Activated effector memory CD4-positive, alpha-beta T cell treated with Interleukin-2 at 50 U/mL for 16 hours (primary cell): ENCODE measurements at regions not wholly inside any gene's neighbourhood (a gene's known extent, or its start where the extent isn't known, plus 50 kb on each side); places are given as distances from the start of the nearest gene placed in this dataset.
"Not testable (repeated sequence)": the region's sequence is repeated elsewhere in the genome, so short reads cannot be mapped to it uniquely, and the experiment has no call there.

ENCODE experiments used
- DNase-seq: peaks from one replicate; pipeline ENCODE4 v3.0.0-alpha.2; 2020

DNA sequence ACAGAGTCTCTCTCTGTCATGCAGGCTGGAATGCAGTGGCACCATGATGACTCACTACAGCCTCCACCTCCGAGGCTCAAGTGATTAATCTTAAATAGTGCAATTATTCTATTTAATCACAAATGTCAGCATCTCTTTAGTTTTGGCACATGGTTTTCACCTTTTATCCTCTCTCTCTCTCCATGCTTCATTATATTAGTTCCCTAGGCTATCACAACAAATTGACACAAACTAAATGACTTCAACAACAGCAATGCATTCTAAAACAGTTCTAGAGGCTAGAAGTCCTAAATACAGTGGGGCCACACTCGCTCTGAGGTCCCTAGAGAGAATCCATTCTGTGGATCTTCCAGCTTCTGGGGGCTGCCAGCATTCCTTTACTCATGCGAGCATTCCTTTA lies 178.2 kb upstream of the ZNG1F start:
- DNase-seq = not testable (repeated sequence)

DNA sequence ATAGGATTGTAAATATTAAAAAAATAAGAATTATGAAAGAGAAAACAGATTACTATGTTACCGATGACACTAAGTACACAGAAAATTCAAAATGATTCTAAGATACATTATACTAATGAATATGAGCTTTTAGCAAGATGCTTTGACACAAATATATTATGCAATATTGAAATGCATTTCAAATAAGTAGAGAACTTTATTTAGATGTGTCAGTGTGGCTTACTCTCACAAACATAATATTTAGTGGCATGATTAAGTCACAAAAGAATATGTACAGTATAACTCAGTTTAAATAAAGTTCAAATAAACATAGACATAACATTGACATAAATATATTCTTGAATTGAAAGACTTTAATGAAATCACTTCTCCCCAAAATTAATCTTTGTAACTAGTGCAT lies 172.7 kb upstream of the ZNG1F start:
- not testable (repeated sequence) for DNase-seq

DNA sequence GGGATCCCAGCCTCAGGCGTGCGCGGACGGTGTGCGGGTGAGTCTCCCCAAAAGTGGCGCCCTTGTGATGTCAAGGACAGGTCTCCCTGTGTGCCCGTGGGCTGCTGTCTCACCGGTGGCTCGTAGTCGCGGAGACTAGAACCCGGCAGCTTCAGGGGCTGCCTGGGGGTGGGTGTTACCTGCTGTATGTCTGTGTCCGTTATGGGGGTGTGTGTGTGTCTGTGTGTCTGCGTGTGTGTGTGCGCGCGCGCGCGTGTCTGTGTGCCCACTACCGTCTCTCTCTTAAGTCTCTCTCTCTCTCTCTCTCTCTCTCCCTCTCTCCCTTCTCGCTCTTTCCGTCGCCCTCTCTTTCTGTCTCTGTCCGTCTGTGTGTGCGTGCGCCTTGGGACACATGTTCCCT lies 170.0 kb upstream of the ZNG1F start:
- not testable (repeated sequence) for DNase-seq

DNA sequence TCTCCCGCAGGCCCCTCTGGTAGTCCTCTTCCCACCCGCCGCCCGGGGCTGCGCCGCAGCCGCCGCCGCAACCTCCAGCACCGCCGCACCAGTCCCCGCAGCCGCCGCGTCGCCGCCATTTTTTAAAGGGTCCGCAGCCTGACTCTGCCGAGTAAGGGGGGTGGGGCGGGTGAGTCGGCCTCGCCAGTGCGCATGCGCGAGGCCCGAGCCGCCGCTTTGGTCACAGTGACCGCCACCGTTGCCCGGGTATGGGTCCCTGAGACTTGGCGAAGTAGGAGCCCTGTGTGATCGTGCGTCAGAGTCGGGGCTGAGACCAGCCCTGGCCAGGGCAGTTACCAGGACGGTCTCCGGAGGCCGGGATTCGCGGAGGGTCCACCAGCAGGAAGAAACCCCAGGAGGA lies 169.6 kb upstream of the ZNG1F start:
- DNase-seq = peak; percentile 75

DNA sequence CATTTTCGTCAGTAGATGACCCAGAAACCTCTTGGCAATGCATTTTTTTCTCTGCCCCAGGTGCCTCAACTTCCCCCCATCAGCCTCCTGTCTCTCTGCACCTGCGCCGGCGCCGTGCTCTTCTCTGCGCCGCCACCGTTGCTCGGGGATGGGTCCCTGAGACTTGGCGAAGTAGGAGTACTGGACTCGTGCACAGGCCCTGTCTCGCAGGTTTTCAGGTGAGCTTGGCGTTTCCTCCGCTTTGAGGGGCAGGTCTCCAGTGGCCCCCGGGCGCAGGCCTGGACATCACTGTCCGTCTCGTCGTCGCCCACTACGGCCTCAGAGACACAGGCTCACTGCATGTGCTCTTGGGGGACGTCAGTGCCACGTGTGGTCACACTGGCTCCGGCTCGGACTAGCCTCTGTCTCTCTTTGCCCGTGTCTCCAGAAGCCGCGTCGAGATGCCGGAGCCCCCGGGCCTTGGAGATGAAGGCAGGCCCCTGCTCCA lies 168.8 kb upstream of the ZNG1F start:
- not testable (repeated sequence) for DNase-seq

DNA sequence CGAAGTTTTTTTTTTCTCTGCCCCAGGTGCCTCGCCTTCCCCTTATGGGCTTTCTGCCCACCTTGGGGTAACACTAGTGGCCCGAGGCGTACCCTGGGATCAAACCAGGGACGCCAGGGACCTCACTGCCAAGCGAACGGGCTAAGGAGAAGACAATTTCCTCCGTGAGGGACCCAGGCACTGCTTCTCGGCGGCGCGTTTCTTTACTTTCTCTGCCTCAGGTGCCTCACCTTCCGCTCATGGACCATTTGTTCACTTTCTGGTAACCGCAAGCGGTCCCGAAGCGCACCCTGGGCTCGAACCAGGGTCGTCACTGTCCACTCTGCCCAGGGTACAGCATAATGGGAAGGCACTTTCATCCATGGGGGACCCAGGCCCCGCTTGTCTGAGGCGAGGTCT lies 168.2 kb upstream of the ZNG1F start:
- DNase-seq = not testable (repeated sequence)

DNA sequence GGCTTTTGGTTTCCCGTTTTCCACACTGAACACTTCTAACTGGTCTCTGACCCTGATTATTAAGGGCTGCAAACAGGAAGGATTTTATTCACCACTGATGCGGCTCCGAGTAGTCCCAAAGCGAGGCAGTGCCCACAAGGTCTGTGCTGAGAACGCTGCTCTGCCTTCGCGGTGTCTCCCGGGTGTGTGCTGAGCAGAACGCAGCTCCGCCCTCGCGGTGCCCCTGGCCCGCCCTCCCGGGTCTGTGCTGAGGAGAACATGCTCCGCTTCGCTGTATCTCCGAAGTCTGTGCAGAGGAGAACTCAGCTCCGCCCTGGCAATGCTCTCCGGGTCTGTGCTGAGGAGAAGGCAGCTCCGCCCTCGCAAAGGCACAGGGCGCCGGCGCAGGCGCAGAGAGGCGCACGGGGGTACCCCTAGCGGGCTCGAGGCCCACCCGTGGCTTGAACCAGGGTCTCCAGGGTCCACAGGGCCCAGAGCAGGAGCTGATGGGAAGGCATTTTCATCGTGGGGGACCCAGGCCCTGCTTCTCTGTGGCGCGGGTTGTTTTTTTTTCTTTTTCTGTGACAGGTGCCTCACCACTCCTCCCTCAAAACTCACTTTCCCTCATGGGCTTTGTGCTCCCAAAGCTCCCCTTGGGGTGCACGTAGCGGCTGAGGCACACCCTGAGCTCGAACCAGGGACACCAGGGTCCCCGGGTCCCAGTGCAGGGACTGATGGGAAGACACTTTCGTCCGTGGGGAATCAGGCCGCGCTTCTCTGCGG lies 167.7 kb upstream of the ZNG1F start:
- peak; percentile 89 for DNase-seq

DNA sequence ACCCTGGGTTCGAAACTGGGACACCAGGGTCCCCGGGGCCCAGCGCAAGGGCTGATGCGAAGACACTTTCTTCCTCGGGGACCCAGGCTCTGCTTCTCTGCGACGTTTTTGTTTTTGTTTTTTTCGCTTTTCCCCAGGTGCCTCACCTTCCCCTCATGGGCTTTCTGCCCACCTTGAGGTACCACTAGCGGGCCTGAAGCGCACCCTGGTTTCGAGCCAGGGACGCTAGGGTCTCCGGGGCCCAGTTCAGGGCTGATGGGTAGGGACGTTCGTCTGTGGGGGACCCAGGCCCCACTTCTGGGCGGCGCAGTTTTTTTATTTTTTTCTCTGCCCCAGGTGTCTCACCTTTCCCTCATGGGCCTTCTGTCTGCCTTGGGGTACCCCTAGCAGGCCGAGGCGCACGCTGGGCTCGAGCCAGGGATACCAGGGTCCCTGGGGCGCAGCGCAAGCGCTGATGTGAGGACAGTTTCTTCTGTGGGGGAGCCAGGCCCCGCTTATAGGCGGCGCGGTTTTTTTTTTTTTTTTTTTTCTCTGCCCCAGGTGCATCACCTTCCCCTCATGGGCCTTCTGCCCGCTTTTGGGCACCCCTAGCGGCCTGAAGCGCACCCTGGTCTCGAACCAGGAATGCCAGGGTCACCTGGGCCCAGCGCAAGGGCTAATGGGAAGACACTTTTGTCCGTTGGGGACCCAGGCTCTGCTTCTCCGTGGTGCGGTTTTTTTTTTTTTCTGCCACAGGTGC lies 166.8 kb upstream of the ZNG1F start:
- DNase-seq = not testable (repeated sequence)

DNA sequence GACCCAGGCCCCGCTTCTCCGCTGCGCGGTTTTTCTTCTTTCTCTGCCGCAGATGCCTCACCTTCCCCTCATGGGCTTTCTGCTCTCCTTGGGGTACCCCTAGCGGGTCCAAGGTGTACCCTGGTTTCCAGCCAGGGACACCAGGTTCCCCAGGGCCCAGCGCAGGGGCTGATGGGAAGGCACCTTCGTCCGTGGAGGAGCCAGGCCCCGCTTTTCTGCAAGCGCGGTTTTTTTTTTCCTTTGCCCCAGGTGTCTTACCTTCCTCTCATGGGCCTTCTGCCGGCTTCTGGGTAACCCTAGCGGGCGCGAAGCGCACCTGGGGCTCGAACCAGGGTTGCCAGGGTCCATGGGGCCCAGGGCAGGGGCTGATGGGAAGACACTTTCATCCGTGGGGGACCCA lies 165.9 kb upstream of the ZNG1F start:
- not testable (repeated sequence) for DNase-seq

DNA sequence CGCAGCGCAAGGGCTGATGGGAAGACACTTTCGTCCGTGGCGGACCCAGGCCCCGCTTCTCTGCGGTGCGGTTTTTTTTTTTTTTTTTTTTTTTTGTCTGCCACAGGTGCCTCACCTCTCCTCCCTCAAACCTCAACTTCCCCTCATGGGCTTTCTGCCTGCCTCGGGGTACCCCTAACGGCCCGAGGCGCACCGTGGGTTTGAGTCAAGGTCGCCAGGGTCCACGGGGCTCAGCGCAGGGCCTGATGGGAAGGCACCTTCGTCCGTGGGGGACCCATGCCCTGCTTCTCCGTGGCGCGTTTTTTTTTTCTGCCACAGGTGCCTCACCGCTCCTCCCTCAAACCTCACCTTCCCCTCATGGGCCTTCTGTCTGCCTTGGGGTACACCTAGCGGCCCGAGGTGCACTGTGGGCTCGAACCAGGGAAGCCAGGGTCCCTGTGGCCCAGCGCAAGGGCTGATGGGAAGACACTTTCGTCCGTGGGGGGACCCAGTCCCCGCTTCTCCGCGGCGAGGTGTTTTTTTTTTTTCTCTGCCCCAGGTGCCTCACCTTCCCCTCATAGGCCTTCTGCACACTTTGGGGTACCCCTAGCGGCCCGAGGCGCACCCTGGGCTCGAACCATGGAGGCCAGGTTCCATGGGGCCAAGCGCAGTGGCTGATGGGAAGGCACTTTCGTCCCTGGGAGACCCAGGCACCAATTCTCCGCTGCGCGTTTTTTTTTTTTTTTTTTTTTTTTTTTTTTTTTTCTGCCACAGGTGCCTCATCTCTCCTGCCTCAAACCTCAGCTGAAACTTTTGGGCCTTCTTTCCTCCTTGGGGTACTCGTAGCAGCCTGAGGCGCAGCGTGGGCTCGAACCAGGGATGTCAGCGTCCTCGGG lies 165.2 kb upstream of the ZNG1F start:
- DNase-seq = not testable (repeated sequence)

DNA sequence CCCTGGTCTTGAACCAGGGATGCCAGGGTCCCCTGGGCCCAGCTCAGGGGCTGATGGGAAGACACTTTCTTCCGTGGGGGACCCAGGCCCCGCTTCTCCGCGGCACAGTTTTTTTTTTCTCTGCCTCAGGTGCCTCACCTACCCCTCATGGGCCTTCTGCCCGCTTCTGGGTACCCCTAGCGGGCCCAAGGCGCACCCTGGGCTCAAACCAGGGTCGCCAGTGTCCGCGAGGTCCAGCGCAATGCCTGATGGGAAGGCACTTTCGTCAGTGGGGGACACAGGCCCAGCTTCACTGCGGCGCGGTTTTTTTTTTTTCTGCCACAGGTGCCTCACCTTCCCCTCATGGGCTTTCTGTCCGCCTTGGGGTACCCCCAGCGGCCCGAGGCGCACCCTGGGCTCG lies 163.9 kb upstream of the ZNG1F start:
- DNase-seq = not testable (repeated sequence)

DNA sequence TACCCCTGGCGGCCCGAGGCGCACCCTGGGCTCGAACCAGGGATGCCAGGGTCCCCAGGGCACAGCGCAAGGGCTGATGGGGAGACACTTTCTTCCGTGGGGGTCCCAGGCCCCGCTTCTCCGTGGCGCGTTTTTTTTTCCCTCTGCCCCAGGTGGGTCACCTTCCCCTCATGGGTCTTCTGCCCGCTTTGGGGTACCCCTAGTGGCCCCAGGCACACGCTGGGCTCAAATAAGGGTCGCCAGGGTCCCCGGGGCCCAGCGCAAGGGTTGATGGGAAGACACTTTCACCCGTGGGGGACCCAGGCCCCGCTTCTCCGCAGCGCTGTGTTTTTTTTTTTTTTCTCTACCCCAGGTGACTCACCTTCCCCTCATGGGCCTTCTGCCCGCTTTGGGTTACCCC lies 163.3 kb upstream of the ZNG1F start:
- not testable (repeated sequence) for DNase-seq

DNA sequence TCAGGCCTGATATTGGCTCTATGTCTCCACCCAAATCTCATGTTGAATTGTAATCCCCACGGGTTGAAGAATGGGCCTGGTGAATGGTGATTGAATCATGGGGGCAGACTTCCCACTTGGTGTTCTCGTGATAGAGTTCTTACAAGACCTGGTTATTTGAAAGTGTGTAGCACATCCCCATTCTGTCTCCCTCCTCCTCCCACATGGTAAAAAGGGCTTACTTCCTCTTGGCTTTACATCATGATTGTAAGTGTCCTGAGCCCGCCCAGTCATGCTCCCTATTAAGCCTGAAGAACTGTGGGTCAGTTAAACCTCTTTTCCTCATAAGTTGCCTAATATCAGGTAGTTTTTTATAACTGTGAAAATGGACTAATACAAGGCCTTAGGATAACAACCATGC lies 158.8 kb upstream of the ZNG1F start:
- not testable (repeated sequence) for DNase-seq

DNA sequence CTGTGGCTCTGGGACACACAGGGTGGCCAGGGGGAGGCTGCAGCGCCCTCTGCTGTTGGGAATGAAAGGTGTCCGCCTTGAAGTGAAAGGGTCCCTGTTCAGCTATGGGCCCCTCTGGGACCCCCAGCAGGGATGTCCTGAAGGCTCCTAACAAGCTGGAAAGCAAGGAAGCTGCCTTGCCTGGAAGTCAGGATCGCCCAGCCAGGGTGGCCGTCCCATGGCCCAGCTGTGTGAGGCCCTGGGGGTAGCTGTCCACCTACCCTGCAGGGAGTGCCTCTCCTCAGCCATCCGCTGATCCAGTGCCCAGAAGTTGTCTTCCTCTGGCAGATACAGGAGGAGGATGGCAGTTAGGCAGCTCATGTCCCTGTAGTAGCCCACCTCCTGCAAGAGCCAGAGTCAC lies 143.4 kb upstream of the ZNG1F start:
- DNase-seq = not testable (repeated sequence)

DNA sequence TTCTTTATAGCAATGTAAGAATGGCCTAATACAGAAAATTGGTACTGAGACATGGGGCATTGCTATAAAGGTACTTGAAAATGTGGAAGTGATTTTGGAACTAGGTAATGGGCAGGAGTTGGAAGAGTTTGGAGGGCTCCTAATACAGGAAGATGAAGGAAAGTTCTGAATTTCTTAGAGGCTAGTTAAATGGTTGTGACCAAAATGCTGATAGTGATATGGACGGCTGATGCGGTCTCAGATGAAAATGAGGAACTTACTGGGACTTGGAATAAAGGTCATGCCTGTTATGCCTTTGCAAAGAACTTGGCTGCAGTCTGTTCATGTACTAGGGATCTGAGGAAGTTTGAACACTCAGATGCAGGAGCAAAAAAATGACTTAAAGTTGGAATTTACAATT lies 132.2 kb upstream of the ZNG1F start:
- DNase-seq = not testable (repeated sequence)

DNA sequence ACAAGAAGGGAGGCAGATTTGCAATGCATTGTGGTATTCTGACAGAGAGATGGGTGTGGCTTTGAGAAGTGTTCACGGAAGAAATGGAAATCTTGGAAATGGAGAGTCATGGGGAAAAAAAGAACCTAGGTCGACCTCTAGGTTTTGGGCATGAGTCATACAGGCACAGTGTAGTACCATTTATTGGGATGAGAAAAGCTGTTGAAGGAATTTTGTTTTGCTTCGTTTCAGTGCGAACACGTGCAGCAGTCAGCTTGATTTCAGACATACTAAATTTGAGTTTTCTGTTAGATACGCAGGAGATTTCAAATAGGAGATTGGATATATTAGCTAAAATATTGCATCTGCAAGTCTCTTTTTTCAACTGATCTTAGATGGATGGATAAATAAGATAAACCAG lies 119.8 kb upstream of the ZNG1F start:
- not testable (repeated sequence) for DNase-seq

DNA sequence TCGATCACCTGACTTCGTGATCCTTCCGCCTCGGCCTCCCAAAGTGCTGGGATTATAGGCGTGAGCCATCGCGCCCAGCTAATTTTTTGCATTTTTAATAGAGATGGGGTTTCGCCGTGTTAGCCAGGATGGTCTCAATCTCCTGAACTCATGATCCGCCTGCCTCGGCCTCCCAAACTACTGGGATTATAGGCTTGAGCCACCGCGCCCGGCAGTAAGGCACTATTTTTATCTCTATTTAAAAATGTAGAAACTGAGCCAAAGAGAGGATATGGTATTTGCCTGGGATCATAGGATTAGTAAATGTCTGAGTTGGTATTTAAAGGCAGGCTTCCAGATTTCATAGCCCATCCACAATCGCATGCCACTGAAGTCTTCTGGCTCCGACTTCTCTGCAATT lies 96.6 kb upstream of the ZNG1F start:
- not testable (repeated sequence) for DNase-seq

DNA sequence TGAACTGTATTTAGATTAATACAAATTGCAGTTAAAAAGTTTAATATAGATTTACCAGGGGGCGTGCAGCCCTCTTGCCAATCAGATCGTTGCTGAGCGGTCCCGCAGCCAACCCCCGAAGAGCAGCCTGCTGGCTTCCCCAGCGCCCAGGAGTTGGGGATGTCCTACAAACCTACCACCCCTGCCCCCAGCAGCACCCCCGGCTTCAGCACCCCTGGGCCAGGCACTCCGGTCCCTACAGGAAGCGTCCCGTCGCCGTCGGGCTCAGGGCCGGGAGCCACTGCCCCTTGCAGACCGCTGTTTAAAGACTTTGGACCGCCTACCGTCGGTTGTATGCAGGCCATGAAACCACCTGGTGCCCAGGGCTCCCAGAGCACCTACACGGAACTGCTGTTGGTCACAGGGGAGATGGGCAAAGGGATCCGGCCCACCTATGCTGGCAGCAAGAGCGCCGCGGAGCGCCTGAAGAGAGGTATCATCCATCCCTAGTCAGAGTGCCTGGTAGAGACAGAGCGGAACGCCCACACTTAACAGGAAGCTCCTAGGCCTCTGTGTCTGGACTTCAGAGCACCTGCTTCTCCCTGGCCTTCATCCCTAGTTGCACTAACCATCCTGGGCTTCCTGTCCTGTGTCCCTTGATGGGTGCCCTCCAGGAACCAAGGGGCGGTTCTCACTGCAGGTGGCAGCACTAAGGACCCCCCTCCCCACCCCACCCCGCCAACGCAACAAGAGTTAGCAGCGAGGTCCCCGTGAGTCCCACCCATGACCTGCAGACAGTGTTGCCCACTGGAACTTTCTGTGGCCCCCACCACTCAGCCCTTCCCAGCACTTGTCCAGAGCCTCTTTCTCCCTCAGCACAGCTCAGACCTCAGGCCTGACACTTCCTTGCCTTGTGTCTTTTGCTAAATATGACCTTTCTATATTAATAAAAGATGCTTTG lies 91.5 kb upstream of the ZNG1F start:
- DNase-seq = not testable (repeated sequence)

DNA sequence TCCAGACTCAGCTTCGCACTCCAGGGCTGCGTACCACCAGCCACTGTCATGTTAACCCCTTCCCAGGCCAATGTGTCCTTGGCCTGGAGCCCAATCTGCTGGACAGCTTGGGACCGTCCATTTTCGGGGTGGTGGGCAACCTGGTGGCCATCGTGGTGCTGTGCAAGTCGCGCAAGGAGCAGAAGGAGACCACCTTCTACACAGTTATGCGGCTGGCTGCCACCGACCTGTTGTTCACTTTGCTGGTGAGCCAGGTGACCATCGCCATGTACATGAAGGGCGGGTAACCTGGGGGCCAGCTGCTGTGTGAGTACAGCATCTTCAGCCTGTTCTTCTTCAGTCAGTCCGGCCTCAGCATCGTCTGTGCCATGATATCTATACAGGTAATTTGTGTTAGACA lies 90.3 kb upstream of the ZNG1F start:
- DNase-seq = not testable (repeated sequence)

DNA sequence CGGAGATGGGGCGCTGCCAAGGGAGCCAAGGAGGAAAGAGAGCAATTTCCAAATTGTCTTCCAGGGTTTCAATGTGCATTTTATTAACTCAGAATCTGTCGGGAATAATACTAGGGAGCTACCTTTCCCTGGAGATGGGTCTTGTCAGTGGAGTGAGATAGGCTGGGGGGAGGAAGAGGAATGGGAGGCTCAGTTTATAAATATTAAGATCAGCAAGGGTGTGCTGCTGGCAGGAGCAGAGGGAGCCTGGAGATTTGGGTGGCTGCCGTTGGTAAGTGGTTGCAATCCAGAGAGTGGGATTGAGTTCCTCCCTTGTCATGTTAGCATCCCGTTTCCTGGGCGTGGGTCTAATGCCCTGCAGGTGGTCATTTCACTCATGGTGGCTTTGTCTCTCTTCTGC lies 89.9 kb upstream of the ZNG1F start:
- not testable (repeated sequence) for DNase-seq

DNA sequence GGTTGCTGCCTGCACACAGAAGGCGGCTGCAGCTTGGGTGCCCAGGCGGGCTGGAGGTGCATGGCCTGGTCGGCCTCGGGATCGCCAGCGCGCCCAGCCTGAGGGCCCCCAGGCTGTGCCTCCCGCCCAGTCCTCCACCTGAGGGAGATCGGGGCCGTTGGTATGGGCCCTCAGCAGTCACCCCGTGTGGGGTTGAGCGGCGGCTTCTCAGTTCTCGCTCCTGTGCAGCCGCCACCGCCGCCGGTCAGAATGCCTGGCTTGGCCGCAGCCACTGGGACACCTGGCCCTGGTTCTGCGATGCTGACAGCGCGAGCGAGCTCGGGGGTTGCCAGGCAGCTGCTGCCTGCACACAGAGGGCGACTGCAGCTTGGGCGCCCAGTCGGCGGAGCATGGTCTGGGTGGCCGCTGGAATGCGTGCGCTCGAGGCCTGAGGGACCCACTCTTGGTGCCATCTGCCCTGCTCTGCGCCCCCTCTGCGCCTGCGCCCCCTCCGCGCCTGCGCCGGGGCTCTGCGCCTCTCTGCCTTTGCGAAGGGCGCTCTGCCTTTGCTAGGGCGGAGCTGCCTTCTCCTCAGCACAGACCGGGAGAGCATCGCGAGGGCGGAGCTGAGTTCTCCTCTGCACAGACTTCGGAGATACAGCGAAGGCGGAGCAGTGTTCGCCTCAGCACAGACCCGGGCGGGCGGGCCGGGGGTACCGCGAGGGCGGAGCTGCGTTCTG lies 84.6 kb upstream of the ZNG1F start:
- DNase-seq = peak; percentile 64
